ENCODE measurements at regions not wholly inside any gene's neighbourhood (a gene's known extent, or its start where the extent isn't known, plus 50 kb on each side); places are given as distances from the start of the nearest gene placed in this dataset.

GRCh38 chr2:67070826-67071225 lies 326.3 kb upstream of the ETAA1 start:
- Mint-ChIP-seq H3K27ac (no peak overlapping the region), H3K9me3 (no peaks in the 10 kb centered on the region), H3K4me1 (ENCODE audit: low read depth) (no peaks in the 10 kb centered on the region), H3K36me3 (no peaks in the 10 kb centered on the region), H3K4me3 (no peak overlapping the region), H3K27me3 (no peaks in the 10 kb centered on the region)
- POLR2A ChIA-PET = no interaction called here
- CTCF ChIA-PET = no interaction called here
- intact Hi-C loops (cut with micrococcal nuclease) = no loop called here
- DNase-seq = no peak

DNA sequence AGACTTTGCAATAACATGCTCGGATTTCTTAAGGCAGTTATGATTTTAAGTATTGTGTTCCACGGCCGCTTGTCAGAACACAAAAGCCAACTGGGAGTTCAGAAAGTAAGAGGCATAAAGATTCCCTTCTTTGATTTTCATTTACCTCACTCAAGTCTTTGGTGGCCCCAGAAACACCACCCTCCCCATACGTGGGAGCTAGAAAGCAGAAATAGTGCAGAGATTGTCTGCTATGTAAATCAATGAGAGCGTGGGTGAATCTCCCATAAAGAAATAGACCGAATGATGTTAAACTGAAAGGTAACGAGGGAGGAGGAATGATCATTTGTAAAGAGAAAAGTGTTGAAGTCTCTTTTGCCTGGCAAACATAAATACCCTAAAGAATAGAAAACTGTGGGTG lies 322.1 kb upstream of the ETAA1 start:
- intact Hi-C loops (cut with micrococcal nuclease) = no loop called here
- H3K9me3 Mint-ChIP-seq = no peaks in the 10 kb centered on the region
- CTCF ChIA-PET = no interaction called here
- no peaks in the 10 kb centered on the region for H3K36me3 Mint-ChIP-seq
- no peaks in the 10 kb centered on the region for H3K4me1 Mint-ChIP-seq (ENCODE audit: low read depth)
- H3K4me3 Mint-ChIP-seq = no peak overlapping the region
- H3K27ac Mint-ChIP-seq = no peak overlapping the region
- no peak for DNase-seq
- H3K27me3 Mint-ChIP-seq = no peaks in the 10 kb centered on the region
- POLR2A ChIA-PET = no interaction called here

GRCh38 chr2:67075530-67076238 lies 321.4 kb upstream of the ETAA1 start:
- intact Hi-C loops (cut with micrococcal nuclease) = no loop called here
- Mint-ChIP-seq H3K4me1 (ENCODE audit: low read depth) (no peaks in the 10 kb centered on the region), H3K27ac (no peak overlapping the region), H3K27me3 (no peaks in the 10 kb centered on the region), H3K4me3 (no peak overlapping the region), H3K9me3 (peaks cover 3% of the 10 kb centered on the region), H3K36me3 (no peaks in the 10 kb centered on the region)
- DNase-seq = no peak
- ChIA-PET CTCF (no interaction called here), POLR2A (no interaction called here)

DNA sequence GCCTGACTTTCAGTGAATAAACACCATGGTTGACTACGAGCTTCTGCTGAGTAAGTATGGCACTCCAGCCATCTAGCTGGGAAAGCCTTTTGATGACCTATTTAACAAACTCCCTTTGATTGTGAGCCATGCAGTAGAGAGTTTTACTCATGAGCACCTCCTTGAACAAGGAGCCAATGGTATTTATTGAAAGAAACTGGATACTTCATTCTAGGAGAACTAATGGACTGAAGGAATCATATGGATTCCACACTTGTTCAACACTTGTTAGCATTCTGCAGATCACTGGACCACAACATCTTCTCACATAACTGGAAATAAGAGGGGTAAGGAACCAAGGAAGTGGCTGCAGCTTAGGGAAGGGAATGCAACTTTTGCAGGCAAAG lies 320.9 kb upstream of the ETAA1 start:
- ChIA-PET CTCF (no interaction called here), POLR2A (no interaction called here)
- no peak for DNase-seq
- no peak overlapping the region for H3K4me3 Mint-ChIP-seq
- no peak overlapping the region for H3K27ac Mint-ChIP-seq
- H3K9me3 Mint-ChIP-seq = peaks cover 7% of the 10 kb centered on the region
- no peaks in the 10 kb centered on the region for H3K27me3 Mint-ChIP-seq
- intact Hi-C loops (cut with micrococcal nuclease) = no loop called here
- no peaks in the 10 kb centered on the region for H3K4me1 Mint-ChIP-seq (ENCODE audit: low read depth)
- no peaks in the 10 kb centered on the region for H3K36me3 Mint-ChIP-seq

GRCh38 chr2:67079729-67080128 lies 317.4 kb upstream of the ETAA1 start:
- Mint-ChIP-seq H3K27me3 (no peaks in the 10 kb centered on the region), H3K4me3 (no peak overlapping the region), H3K27ac (no peak overlapping the region), H3K36me3 (no peaks in the 10 kb centered on the region), H3K9me3 (peaks cover 7% of the 10 kb centered on the region), H3K4me1 (ENCODE audit: low read depth) (no peaks in the 10 kb centered on the region)
- intact Hi-C loops (cut with micrococcal nuclease) = no loop called here
- POLR2A ChIA-PET = no interaction called here
- CTCF ChIA-PET = no interaction called here
- no peak for DNase-seq

- ChIA-PET CTCF (no interaction called here), POLR2A (no interaction called here)
Observed at GRCh38 chr2:67082813-67083212, 314.3 kb upstream of the ETAA1 start.

GRCh38 chr2:67083951-67084350 lies 313.2 kb upstream of the ETAA1 start:
- DNase-seq = no peak
- Mint-ChIP-seq H3K27me3 (no peaks in the 10 kb centered on the region), H3K27ac (no peak overlapping the region), H3K9me3 (peaks cover 7% of the 10 kb centered on the region), H3K4me1 (ENCODE audit: low read depth) (no peaks in the 10 kb centered on the region), H3K36me3 (no peaks in the 10 kb centered on the region), H3K4me3 (no peak overlapping the region)
- CTCF ChIA-PET = no interaction called here
- intact Hi-C loops (cut with micrococcal nuclease) = no loop called here
- POLR2A ChIA-PET = no interaction called here

More at GRCh38 chr2:67082813-67083212, 314.3 kb upstream of the ETAA1 start:
- Mint-ChIP-seq H3K27me3 (no peaks in the 10 kb centered on the region), H3K4me1 (ENCODE audit: low read depth) (no peaks in the 10 kb centered on the region), H3K36me3 (no peaks in the 10 kb centered on the region), H3K27ac (no peak overlapping the region), H3K9me3 (peaks cover 7% of the 10 kb centered on the region), H3K4me3 (no peak overlapping the region)
- DNase-seq = no peak
- intact Hi-C loops (cut with micrococcal nuclease) = no loop called here

- Mint-ChIP-seq H3K9me3 (peaks cover 7% of the 10 kb centered on the region), H3K27me3 (no peaks in the 10 kb centered on the region), H3K4me1 (ENCODE audit: low read depth) (no peaks in the 10 kb centered on the region), H3K36me3 (no peaks in the 10 kb centered on the region), H3K4me3 (no peak overlapping the region), H3K27ac (no peak overlapping the region)
- intact Hi-C loops (cut with micrococcal nuclease) = no loop called here
- POLR2A ChIA-PET = no interaction called here
- DNase-seq = no peak
- CTCF ChIA-PET = no interaction called here
Observed at GRCh38 chr2:67085146-67085545, 312.0 kb upstream of the ETAA1 start.

- H3K36me3 Mint-ChIP-seq = no peaks in the 10 kb centered on the region
Observed at GRCh38 chr2:67091681-67092080, 305.5 kb upstream of the ETAA1 start.

GRCh38 chr2:67095121-67095520 lies 302.0 kb upstream of the ETAA1 start:
- Mint-ChIP-seq H3K27me3 (no peaks in the 10 kb centered on the region), H3K9me3 (no peaks in the 10 kb centered on the region), H3K4me1 (ENCODE audit: low read depth) (no peaks in the 10 kb centered on the region), H3K36me3 (no peaks in the 10 kb centered on the region), H3K4me3 (no peak overlapping the region), H3K27ac (no peak overlapping the region)
- intact Hi-C loops (cut with micrococcal nuclease) = no loop called here
- POLR2A ChIA-PET = no interaction called here
- CTCF ChIA-PET = no interaction called here
- DNase-seq = no peak

More at GRCh38 chr2:67091681-67092080, 305.5 kb upstream of the ETAA1 start:
- Mint-ChIP-seq H3K4me3 (no peak overlapping the region), H3K27me3 (no peaks in the 10 kb centered on the region), H3K9me3 (no peaks in the 10 kb centered on the region), H3K27ac (no peak overlapping the region), H3K4me1 (ENCODE audit: low read depth) (no peaks in the 10 kb centered on the region)
- POLR2A ChIA-PET = no interaction called here
- CTCF ChIA-PET = no interaction called here
- intact Hi-C loops (cut with micrococcal nuclease) = no loop called here
- no peak for DNase-seq

GRCh38 chr2:67096886-67097285 lies 300.2 kb upstream of the ETAA1 start:
- H3K4me3 Mint-ChIP-seq = no peak overlapping the region
- ChIA-PET CTCF (no interaction called here), POLR2A (no interaction called here)
- no peaks in the 10 kb centered on the region for H3K36me3 Mint-ChIP-seq
- intact Hi-C loops (cut with micrococcal nuclease) = no loop called here
- no peak overlapping the region for H3K27ac Mint-ChIP-seq
- H3K9me3 Mint-ChIP-seq = no peaks in the 10 kb centered on the region
- no peak for DNase-seq
- no peaks in the 10 kb centered on the region for H3K27me3 Mint-ChIP-seq
- no peaks in the 10 kb centered on the region for H3K4me1 Mint-ChIP-seq (ENCODE audit: low read depth)

GRCh38 chr2:67103157-67103556 lies 294.0 kb upstream of the ETAA1 start:
- Mint-ChIP-seq H3K9me3 (peaks cover 23% of the 10 kb centered on the region), H3K27me3 (no peaks in the 10 kb centered on the region), H3K4me1 (ENCODE audit: low read depth) (no peaks in the 10 kb centered on the region), H3K36me3 (no peaks in the 10 kb centered on the region), H3K27ac (no peak overlapping the region), H3K4me3 (no peak overlapping the region)
- intact Hi-C loops (cut with micrococcal nuclease) = no loop called here
- POLR2A ChIA-PET = no interaction called here
- CTCF ChIA-PET = no interaction called here
- DNase-seq = no peak

DNA sequence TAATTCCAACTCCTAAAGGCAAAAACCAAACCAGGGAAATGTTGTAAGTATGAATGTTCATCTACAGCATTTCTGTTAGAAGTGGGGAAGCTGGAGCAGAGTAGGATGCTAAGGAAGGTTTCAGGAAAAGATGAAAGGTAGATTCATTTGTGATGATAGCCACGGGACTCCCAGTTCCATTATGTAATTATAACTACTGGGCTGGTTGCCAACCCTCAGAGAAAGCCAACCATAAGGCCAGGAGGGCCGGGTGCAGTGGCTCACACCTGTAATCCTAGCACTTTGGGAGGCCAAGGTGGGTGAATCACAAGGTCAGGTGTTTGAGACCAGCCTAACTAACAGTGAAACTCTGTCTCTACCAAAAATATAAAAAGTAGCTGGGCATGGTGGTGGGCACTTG lies 288.9 kb upstream of the ETAA1 start:
- Mint-ChIP-seq H3K27me3 (no peaks in the 10 kb centered on the region), H3K4me3 (no peak overlapping the region), H3K9me3 (peaks cover 21% of the 10 kb centered on the region), H3K4me1 (ENCODE audit: low read depth) (no peaks in the 10 kb centered on the region), H3K36me3 (no peaks in the 10 kb centered on the region), H3K27ac (no peak overlapping the region)
- ChIA-PET CTCF (no interaction called here), POLR2A (no interaction called here)
- no peak for DNase-seq
- intact Hi-C loops (cut with micrococcal nuclease) = no loop called here

GRCh38 chr2:67124531-67124930 lies 272.6 kb upstream of the ETAA1 start:
- POLR2A ChIA-PET = no interaction called here
- Mint-ChIP-seq H3K27ac (no peak overlapping the region), H3K36me3 (no peaks in the 10 kb centered on the region), H3K4me3 (no peak overlapping the region), H3K9me3 (peaks cover 7% of the 10 kb centered on the region), H3K27me3 (no peaks in the 10 kb centered on the region), H3K4me1 (ENCODE audit: low read depth) (no peaks in the 10 kb centered on the region)
- intact Hi-C loops (cut with micrococcal nuclease) = no loop called here
- CTCF ChIA-PET = no interaction called here
- no peak for DNase-seq

Data from activated CD4-positive, alpha-beta memory T cell treated with anti-CD3 and anti-CD28 coated beads for 36 hours (primary cell).